Mucosa of rectum (tissue), 2 donors: ENCODE measurements at regions not wholly inside any gene's neighbourhood (a gene's known extent, or its start where the extent isn't known, plus 50 kb on each side); places are given as distances from the start of the nearest gene placed in this dataset.

ENCODE experiments used
- H3K27ac ChIP-seq, 2 donors: one replicate each; pipeline ENCODE4 v1.7.0; 2013; ENCODE audit warnings: inconsistent platforms in 2 of 2, low read depth in 2 of 2, low read length in 2 of 2
- H3K27me3 ChIP-seq, 2 donors: one replicate each; pipeline ENCODE4 v1.7.0; 2013; ENCODE audit warnings: low read length in 2 of 2; ENCODE audit not compliant: control insufficient read depth in 2 of 2, insufficient read depth in 2 of 2
- H3K36me3 ChIP-seq, 2 donors: one replicate each; pipeline ENCODE4 v1.7.0; 2013; ENCODE audit warnings: low read length in 2 of 2; ENCODE audit not compliant: control insufficient read depth in 2 of 2, insufficient read depth in 2 of 2
- H3K4me1 ChIP-seq, 2 donors: one replicate each; pipeline ENCODE4 v1.7.0; 2013; ENCODE audit warnings: low read length in 2 of 2, mild to moderate bottlenecking in 1 of 2; ENCODE audit not compliant: control insufficient read depth in 2 of 2, insufficient read depth in 2 of 2
- H3K4me3 ChIP-seq, 2 donors: one replicate each; pipeline ENCODE4 v1.7.0; 2013; ENCODE audit warnings: low read length in 2 of 2
- H3K9ac ChIP-seq, 2 donors: one replicate each; pipeline ENCODE4 v1.7.0; 2013; ENCODE audit warnings: low read length in 2 of 2, low read depth in 1 of 2, mild to moderate bottlenecking in 1 of 2
- H3K9me3 ChIP-seq, 2 donors: one replicate each; pipeline ENCODE4 v1.7.0; 2013; ENCODE audit warnings: low read length in 2 of 2; ENCODE audit not compliant: control insufficient read depth in 2 of 2
- donor health status: healthy.
- donor health status: Normal muscosa, but diverticular disease.

DNA sequence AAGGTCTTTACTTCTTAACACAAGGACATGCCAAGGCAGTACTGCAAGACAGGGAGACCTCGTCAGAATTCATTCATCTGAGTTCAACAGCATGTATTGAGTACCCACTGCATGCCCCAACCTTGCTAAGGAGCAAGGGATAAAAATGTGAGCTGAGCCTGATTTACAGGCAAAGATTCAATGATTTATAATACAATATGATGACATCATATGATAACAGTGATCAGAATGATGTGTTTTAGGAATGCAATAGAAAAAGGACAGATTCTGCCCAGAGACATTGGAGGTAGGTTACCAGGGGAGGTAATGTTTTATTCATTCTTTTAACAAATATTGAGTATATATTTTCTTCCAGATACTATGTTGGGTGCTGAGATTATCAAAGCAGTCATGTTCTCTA is 406.6 kb downstream of the ARHGEF28 start:
- Histone ChIP-seq H3K36me3 (no peaks in the 10 kb centered on the region), H3K27me3 (no peaks in the 10 kb centered on the region), H3K9ac (no peak overlapping the region), H3K4me3 (no peak overlapping the region), H3K4me1 (no peaks in the 10 kb centered on the region), H3K27ac (no peak overlapping the region), H3K9me3 (no peaks in the 10 kb centered on the region)

DNA sequence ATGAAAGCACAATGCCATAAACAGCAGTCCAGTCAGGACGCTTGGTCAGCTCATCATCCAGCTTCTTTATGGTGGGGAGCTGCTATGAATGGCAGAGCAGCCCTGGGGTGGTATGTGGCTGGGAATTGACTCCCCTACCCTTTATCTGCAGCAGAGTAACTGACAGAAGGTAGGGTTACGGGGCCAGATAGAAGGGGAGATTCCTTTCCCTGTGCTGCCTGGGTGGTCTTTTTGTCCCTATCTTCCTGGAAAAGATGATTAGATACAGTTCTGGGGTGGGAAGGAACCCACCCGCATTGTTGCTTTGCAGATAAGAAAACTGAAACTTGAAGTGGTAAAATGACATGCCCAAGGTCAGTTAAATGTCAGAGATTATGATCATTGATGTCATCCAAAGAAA is 405.5 kb downstream of the ARHGEF28 start:
- no peak overlapping the region for H3K4me3 ChIP-seq
- no peaks in the 10 kb centered on the region for H3K36me3 ChIP-seq
- no peaks in the 10 kb centered on the region for H3K4me1 ChIP-seq
- no peak overlapping the region for H3K27ac ChIP-seq
- no peaks in the 10 kb centered on the region for H3K27me3 ChIP-seq
- H3K9me3 ChIP-seq: no peaks in the 10 kb centered on the region
- H3K9ac ChIP-seq: no peak overlapping the region

DNA sequence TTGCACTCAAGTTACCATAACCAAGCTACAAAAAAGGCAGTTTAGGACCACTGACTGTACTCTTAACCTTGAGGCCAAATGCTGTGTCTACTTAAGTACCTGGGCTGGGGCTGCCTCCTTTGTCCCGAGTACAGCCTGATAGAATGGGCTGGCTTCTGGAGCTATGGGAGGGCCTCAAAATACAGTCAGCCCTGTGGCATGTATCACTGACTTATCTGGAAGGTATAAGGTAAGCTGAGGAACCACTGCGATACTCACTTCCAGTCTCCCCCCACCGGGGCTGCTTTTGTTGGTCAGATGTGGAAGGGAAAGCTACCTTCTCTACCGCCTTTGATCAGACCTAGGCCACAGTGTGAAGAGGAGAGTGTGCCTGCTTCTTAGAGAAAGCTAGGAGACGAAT is 404.8 kb downstream of the ARHGEF28 start:
- Histone ChIP-seq H3K36me3 (no peaks in the 10 kb centered on the region), H3K4me3 (no peak overlapping the region), H3K4me1 (no peaks in the 10 kb centered on the region), H3K27ac (no peak overlapping the region), H3K9ac (no peak overlapping the region), H3K27me3 (no peaks in the 10 kb centered on the region), H3K9me3 (no peaks in the 10 kb centered on the region)

DNA sequence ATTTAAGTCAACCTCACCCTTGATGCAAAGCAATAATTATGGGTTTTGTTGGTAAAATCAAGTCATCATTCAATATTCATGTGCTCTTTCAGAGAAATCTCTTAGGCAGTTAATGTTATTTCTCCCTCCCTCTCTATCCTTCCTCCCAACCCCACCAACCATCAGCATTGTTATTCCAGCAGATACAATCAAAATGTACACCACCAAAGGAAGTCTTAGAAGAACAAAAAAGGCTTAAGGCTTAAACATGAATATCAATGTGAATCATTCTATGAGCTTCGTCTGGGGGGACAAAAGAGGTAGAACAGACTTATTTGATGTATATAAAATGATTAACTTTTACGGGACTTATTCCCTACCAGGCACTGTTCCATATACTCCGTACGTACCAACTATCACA is 404.4 kb downstream of the ARHGEF28 start:
- Histone ChIP-seq H3K36me3 (no peaks in the 10 kb centered on the region), H3K9ac (no peak overlapping the region), H3K27me3 (no peaks in the 10 kb centered on the region), H3K4me3 (no peak overlapping the region), H3K27ac (no peak overlapping the region), H3K9me3 (no peaks in the 10 kb centered on the region), H3K4me1 (no peaks in the 10 kb centered on the region)

DNA sequence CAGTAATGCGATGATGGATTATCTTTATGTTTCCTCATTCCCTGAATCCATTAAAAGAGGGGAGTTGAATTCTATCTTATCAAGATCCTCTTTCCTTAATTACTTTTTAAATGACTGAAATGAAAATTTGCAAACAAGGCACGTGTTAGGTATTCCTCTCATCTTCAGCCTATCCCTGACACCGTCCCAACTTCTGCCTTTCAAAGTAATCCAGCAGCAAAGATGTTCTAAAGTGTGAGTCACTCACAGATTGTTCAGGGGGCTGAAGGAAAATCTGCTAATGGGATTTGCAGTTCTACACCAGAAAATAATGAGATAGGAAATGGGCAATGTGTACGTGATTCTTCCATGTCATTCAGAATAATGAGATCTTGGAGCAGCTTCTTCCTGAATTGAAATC is 403.0 kb downstream of the ARHGEF28 start:
- Histone ChIP-seq H3K4me3 (no peak overlapping the region), H3K4me1 (no peaks in the 10 kb centered on the region), H3K9me3 (no peaks in the 10 kb centered on the region), H3K9ac (no peak overlapping the region), H3K27me3 (no peaks in the 10 kb centered on the region), H3K27ac (no peak overlapping the region), H3K36me3 (no peaks in the 10 kb centered on the region)

DNA sequence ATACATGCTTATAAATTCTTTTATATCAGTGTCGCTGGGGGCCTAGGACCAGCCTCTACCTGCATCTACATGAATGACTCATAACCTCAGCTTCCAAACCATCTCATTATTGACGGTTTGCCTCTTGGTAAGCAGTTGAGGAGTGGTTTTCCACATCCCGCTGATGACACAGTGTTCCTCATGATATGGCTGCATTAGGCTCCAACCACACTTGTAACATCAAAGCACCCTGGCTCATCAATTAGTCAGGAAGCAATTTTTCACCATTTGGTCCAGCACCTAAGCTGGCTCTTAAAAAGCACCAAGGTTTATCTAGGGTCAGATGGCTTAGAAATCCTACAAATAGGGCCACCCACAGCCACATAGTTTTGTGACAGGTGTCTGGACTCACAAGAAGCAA is 402.4 kb downstream of the ARHGEF28 start:
- Histone ChIP-seq H3K9me3 (no peaks in the 10 kb centered on the region), H3K4me1 (no peaks in the 10 kb centered on the region), H3K27me3 (no peaks in the 10 kb centered on the region), H3K9ac (no peak overlapping the region), H3K4me3 (no peak overlapping the region), H3K27ac (no peak overlapping the region), H3K36me3 (no peaks in the 10 kb centered on the region)

DNA sequence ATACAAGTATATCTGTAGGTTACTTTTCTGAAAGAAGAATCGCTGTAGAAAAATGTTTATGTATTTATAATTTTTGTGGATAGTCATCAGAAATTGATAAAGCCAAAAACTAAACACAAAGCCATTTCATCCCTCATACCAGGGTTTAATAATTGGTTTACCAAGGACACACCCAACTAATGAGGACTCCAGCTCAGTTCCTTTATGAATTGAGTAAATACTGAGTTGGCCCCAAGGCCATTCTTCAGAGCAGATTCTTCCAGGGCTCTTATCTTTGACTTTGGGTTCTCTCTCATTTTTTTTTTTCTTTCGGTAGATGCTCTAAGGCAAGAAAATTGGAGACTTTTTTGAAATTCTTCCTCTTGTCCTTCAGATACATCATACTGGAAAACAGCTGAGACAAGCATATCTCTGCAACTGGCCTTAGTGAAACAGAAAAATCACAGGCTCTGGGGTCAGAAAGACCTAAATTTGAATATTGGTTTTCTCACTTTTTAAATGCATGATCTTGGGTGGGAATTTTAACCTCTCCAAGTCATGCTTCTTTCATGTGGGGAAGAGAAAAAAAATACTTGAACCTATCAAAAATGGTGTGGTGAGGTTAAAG is 401.8 kb downstream of the ARHGEF28 start:
- H3K36me3 ChIP-seq: no peaks in the 10 kb centered on the region
- no peak overlapping the region for H3K4me3 ChIP-seq
- no peak overlapping the region for H3K9ac ChIP-seq
- H3K27me3 ChIP-seq: no peaks in the 10 kb centered on the region
- no peaks in the 10 kb centered on the region for H3K9me3 ChIP-seq
- H3K4me1 ChIP-seq: no peaks in the 10 kb centered on the region
- no peak overlapping the region for H3K27ac ChIP-seq

DNA sequence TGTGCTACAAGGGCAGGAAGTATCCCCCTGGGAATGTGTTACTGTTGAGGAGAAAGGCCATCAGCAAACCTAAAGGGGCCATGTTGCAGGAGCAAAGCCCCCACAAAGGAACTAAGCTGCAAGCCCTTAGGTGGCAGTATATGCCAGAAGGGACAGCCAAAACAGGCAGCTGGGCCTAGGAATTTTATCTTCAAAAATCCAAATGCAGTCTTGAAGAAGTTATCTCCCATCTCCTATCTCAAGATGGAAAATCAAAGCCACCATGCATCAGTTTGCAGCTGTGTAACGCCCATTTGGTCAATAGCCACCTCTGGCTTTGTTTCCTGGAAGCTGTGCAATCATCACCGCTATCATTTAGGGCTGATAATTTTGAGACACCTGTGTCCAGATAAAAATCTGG is 400.3 kb downstream of the ARHGEF28 start:
- H3K27ac ChIP-seq: no peak overlapping the region
- H3K27me3 ChIP-seq: no peaks in the 10 kb centered on the region
- no peaks in the 10 kb centered on the region for H3K36me3 ChIP-seq
- no peaks in the 10 kb centered on the region for H3K4me1 ChIP-seq
- no peaks in the 10 kb centered on the region for H3K9me3 ChIP-seq
- H3K4me3 ChIP-seq: no peak overlapping the region
- H3K9ac ChIP-seq: no peak overlapping the region

DNA sequence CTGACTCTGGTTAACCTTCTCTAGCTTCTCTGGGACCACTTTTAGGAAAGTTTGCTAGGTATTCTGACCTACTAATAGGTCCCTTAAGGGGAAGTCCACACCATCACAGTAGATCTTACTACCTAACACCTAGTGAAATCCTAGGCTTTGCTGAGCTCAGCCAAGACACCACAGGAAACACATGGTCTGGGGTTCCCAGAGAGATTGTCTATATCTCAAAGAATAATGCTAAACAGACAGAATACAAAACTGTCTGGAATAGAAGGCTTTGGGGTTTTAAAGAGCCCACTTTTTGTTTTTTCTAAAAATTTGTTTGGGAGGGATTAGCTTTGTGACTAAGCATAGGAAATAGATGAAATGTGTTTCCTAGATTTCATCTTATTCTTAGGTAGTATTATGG is 395.1 kb downstream of the ARHGEF28 start:
- no peak overlapping the region for H3K27ac ChIP-seq
- H3K4me1 ChIP-seq: no peaks in the 10 kb centered on the region
- H3K9me3 ChIP-seq: no peaks in the 10 kb centered on the region
- H3K4me3 ChIP-seq: no peak overlapping the region
- H3K36me3 ChIP-seq: no peaks in the 10 kb centered on the region
- no peak overlapping the region for H3K9ac ChIP-seq
- H3K27me3 ChIP-seq: no peaks in the 10 kb centered on the region

DNA sequence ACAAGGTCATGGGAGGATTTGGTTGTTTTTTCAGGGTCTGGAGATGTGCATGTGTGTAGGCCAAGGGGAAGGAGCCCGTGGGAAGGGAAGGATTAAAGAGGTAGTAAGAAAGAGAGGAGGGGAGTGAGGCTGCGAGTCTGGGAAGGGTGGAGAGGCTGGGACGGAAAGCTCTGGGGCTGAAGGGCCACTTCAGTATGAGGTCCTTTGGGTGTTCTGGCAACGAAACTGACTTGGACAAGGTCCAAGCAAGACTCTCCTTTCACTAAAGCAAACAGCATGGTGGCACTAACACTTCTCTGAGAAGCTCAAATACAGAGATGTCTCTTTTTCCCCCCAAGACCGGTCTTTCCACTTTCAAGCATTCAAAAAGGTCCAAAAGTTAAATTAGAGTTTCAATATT is 394.5 kb downstream of the ARHGEF28 start:
- no peak overlapping the region for H3K4me3 ChIP-seq
- H3K27me3 ChIP-seq: no peaks in the 10 kb centered on the region
- H3K9me3 ChIP-seq: no peaks in the 10 kb centered on the region
- H3K27ac ChIP-seq: no peak overlapping the region
- H3K4me1 ChIP-seq: no peaks in the 10 kb centered on the region
- no peak overlapping the region for H3K9ac ChIP-seq
- H3K36me3 ChIP-seq: no peaks in the 10 kb centered on the region

DNA sequence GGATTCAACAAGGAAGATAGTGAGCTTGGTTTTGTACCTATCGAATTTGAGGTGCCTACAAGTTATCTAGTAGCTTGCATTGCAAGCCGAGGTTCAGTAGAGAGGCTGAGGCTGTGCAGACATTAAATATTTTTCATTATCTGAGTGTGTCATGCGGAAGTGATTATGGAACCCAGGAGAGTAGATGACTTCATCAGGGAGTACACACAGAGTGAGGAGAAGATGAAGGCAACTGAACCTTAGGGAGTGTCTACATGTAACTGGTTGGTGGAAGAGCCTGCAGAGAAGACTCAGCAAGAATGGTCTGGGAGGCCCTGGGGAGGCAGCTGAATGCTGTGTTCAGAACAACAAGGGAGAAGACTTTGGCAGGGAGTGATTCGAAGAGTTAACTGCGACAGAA is 393.9 kb downstream of the ARHGEF28 start:
- H3K27me3 ChIP-seq: no peaks in the 10 kb centered on the region
- no peak overlapping the region for H3K4me3 ChIP-seq
- no peaks in the 10 kb centered on the region for H3K36me3 ChIP-seq
- no peak overlapping the region for H3K27ac ChIP-seq
- no peaks in the 10 kb centered on the region for H3K4me1 ChIP-seq
- H3K9me3 ChIP-seq: no peaks in the 10 kb centered on the region
- H3K9ac ChIP-seq: no peak overlapping the region
